Breast epithelium (tissue), 4 donors: ENCODE measurements at regions not wholly inside any gene's neighbourhood (a gene's known extent, or its start where the extent isn't known, plus 50 kb on each side); places are given as distances from the start of the nearest gene placed in this dataset.

Experiments
- DNase-seq, 2 donors: peaks; one replicate each; pipeline ENCODE4 v3.0.0-alpha.2; 2019; ENCODE audit warnings: low spot score in 2 of 2
- H3K27ac ChIP-seq, 2 donors: fragments of 200-600 bp; sonication (generic) in 1 of 2; one replicate each; pipeline ENCODE4 v1.5.1; 2016 to 2019; ENCODE audit warnings: mild to moderate bottlenecking in 1 of 2
- H3K27me3 ChIP-seq, 2 donors: fragments of 200-600 bp; sonication (generic) in 1 of 2; one replicate each; pipeline versions ENCODE4 v1.5.1 to v1.6.0; 2017 to 2019; ENCODE audit warnings: control low read depth in 1 of 2, mild to moderate bottlenecking in 1 of 2
- H3K36me3 ChIP-seq: fragments of 200-600 bp; one replicate; pipeline ENCODE4 v1.5.1; 2019
- H3K4me1 ChIP-seq, 2 donors: fragments of 200-600 bp; sonication (generic); one replicate each; pipeline ENCODE4 v1.5.1; 2016 to 2019; ENCODE audit warnings: control low read depth in 1 of 2
- H3K4me3 ChIP-seq, 3 donors: fragments of 200-600 bp; sonication (generic); 1 replicate in 2 of 3; 2 replicates in 1 of 3; pipeline ENCODE4 v1.5.1; 2016 to 2019; ENCODE audit warnings: mild to moderate bottlenecking in 3 of 3, moderate library complexity in 2 of 3
- H3K9me3 ChIP-seq, 2 donors: fragments of 200-600 bp; sonication (generic) in 1 of 2; one replicate each; pipeline ENCODE4 v1.5.1; 2016 to 2019; ENCODE audit warnings: control low read depth in 1 of 2
- POLR2A ChIP-seq: fragments of 450-650 bp; IDR thresholded peaks from one replicate; pipeline ENCODE4 v1.6.1; 2016; ENCODE audit warnings: antibody characterized with exemption, mild to moderate bottlenecking, moderate library complexity
- POLR2AphosphoS5 ChIP-seq, 3 donors: sonication (generic); formaldehyde crosslinking; IDR thresholded peaks; one replicate each; pipeline ENCODE4 v1.6.1; 2017; ENCODE audit warnings: antibody characterized with exemption in 3 of 3
- intact Hi-C: fragments of 100-400 bp; cut with DNase I; formaldehyde crosslinking; loops from one replicate; pipeline ENCODE4 v1.15.1; 2023; ENCODE audit warnings: low total_unique reads
- TF ChIP-seq, protein P1 (sequence below), 3 donors: fragments of 450-650 bp; IDR thresholded peaks; one replicate each; pipeline ENCODE4 v1.5.1; 2016 to 2017; ENCODE audit warnings: antibody characterized with exemption in 3 of 3, mild to moderate bottlenecking in 3 of 3, moderate library complexity in 3 of 3

DNA sequence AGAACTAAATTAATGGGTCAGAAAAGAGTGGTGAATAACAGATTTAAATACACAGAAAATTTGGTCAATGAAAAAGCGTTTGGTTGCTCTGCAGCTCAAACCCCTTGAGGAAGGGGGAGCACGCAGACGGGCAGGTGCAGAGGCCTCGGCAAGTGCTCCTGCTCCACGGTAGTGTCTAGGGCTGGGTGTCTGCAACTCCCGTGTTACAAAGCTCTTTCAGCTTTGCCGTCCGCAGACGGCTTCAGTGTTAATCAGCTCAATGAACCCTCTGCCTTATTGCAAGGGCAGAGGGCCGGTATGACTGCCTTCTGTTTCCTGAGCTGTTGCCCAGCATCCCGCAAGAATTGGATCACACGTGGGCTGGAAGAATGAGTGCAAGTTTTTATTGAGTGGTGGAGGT lies 125.7 kb upstream of the TRHDE start:
- no peaks in the 10 kb centered on the region for H3K4me1 ChIP-seq
- no peaks in the 10 kb centered on the region for H3K27me3 ChIP-seq
- no peak overlapping the region for H3K27ac ChIP-seq
- no peak overlapping the region for H3K4me3 ChIP-seq
- DNase-seq, result no peak
- TF ChIP-seq POLR2A (no peak), POLR2AphosphoS5 (IDR thresholded peaks at IDR 0.05) (no peak)
- TF ChIP-seq, protein P1, sequence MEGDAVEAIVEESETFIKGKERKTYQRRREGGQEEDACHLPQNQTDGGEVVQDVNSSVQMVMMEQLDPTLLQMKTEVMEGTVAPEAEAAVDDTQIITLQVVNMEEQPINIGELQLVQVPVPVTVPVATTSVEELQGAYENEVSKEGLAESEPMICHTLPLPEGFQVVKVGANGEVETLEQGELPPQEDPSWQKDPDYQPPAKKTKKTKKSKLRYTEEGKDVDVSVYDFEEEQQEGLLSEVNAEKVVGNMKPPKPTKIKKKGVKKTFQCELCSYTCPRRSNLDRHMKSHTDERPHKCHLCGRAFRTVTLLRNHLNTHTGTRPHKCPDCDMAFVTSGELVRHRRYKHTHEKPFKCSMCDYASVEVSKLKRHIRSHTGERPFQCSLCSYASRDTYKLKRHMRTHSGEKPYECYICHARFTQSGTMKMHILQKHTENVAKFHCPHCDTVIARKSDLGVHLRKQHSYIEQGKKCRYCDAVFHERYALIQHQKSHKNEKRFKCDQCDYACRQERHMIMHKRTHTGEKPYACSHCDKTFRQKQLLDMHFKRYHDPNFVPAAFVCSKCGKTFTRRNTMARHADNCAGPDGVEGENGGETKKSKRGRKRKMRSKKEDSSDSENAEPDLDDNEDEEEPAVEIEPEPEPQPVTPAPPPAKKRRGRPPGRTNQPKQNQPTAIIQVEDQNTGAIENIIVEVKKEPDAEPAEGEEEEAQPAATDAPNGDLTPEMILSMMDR (IDR thresholded peaks at IDR 0.05), result no peak
- intact Hi-C loops, result no loop called here
- peaks cover 0 to 11% of the 10 kb centered on the region in 2 donors for H3K9me3 ChIP-seq
- H3K36me3 ChIP-seq, result no peaks in the 10 kb centered on the region

DNA sequence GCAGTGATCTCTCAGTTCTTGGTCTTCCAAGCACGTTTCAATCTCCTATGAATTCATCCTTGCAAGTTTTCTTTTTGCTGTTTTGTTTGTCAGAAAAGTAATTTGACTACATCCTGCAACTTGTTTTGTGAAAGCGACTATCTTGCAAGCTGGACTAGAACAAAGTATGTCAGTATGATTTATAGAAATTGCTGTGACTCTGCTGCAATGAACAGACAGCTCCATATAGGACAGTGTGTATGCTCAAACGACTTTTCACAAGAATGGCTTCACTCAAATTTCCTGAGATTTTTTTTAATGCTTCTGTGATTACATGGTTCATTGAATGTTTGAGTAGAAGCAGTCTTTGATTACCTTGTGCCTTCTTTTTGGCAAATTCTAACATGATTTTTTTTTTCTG lies 123.5 kb upstream of the TRHDE start:
- DNase-seq, result no peak
- intact Hi-C loops, result no loop called here
- H3K9me3 ChIP-seq, result no peaks in the 10 kb centered on the region
- no peaks in the 10 kb centered on the region for H3K36me3 ChIP-seq
- no peak for TF ChIP-seq POLR2AphosphoS5 (IDR thresholded peaks at IDR 0.05)
- TF ChIP-seq, protein P1 (IDR thresholded peaks at IDR 0.05), result no peak
- no peak for TF ChIP-seq POLR2A
- no peaks in the 10 kb centered on the region for H3K27me3 ChIP-seq
- no peaks in the 10 kb centered on the region for H3K4me1 ChIP-seq
- no peak overlapping the region for H3K4me3 ChIP-seq
- H3K27ac ChIP-seq, result no peak overlapping the region

DNA sequence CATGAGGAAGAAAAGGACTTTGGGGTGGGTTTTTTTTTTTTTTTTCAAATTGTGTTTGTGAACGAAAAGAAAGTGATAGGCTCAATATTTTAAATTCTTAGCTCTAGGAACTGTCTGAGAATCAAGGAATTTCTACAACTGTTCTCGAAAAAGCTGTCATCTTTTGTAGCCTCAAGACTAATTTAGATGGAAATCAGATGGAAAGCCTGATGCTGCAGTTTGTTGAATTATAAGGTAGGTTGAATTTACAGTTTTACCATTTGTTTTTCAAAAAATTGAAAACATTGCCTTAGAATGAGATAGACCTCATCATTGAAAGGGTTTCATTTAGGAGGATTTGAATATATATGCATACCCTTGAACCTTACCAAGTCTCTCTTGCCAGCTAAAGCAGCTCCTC lies 109.3 kb upstream of the TRHDE start:
- H3K4me1 ChIP-seq, result no peaks in the 10 kb centered on the region
- no peak overlapping the region for H3K4me3 ChIP-seq
- intact Hi-C loops, result no loop called here
- H3K36me3 ChIP-seq, result no peaks in the 10 kb centered on the region
- DNase-seq, result no peak
- TF ChIP-seq, protein P1 (IDR thresholded peaks at IDR 0.05), result no peak
- TF ChIP-seq POLR2A (no peak), POLR2AphosphoS5 (IDR thresholded peaks at IDR 0.05) (no peak)
- H3K9me3 ChIP-seq, result no peaks in the 10 kb centered on the region
- H3K27me3 ChIP-seq, result no peaks in the 10 kb centered on the region
- no peak overlapping the region for H3K27ac ChIP-seq

DNA sequence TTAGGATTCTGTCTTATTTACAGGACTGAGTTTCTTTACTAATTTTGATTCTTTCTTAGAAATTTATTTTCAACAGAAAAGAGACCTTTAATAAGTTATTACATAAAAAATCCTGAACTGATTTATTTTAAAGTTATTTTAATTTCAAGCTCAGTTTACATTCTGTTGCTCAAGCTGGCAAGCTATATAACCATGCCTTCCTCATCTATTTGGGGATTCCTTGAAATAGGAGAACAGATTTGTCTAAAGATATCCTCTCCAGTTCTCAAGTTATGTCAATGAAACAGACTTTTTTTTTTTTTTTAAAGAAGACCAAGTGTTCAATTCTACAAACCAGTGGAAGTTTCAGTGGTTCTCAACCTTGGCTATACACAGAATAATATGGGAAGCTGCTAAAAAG lies 103.3 kb upstream of the TRHDE start:
- H3K4me1 ChIP-seq, result no peaks in the 10 kb centered on the region
- no peak for DNase-seq
- intact Hi-C loops, result no loop called here
- no peak overlapping the region for H3K4me3 ChIP-seq
- H3K36me3 ChIP-seq, result no peaks in the 10 kb centered on the region
- TF ChIP-seq, protein P1 (IDR thresholded peaks at IDR 0.05), result no peak
- no peak for TF ChIP-seq POLR2A
- no peak for TF ChIP-seq POLR2AphosphoS5 (IDR thresholded peaks at IDR 0.05)
- H3K27me3 ChIP-seq, result no peaks in the 10 kb centered on the region
- H3K9me3 ChIP-seq, result no peaks in the 10 kb centered on the region
- H3K27ac ChIP-seq, result no peak overlapping the region

DNA sequence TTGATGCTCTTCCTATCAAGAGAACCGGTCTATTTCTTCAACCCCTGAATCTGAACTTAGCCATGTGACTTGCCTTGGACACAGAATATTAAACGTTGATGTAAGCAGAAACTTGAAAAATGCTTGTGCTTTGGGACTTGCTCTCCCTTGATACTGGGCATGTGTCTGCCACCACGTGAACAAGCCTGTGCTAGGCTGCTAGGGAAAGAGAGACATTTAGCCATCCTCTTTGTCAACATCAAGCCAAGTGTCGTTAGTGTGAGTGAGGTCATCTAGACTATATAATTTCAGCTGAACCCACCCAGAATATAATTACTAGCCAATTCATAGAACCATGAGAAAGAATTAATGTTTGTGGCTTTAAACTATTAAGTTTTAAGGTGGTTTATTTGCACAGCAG lies 98.2 kb upstream of the TRHDE start:
- Histone ChIP-seq H3K4me3 (no peak overlapping the region), H3K4me1 (no peaks in the 10 kb centered on the region), H3K27ac (no peak overlapping the region), H3K36me3 (no peaks in the 10 kb centered on the region), H3K27me3 (no peaks in the 10 kb centered on the region), H3K9me3 (no peaks in the 10 kb centered on the region)
- intact Hi-C loops, result loop anchor here (5.0 kb wide), 1 partner anchor 1913 kb away; no protein-coding TSS in a partner anchor
- no peak for DNase-seq
- no peak for TF ChIP-seq POLR2A
- TF ChIP-seq POLR2AphosphoS5 (IDR thresholded peaks at IDR 0.05), result no peak
- TF ChIP-seq, protein P1 (IDR thresholded peaks at IDR 0.05), result no peak
